HG03354 (cell line): ENCODE measurements at regions not wholly inside any gene's neighbourhood (a gene's known extent, or its start where the extent isn't known, plus 50 kb on each side); places are given as distances from the start of the nearest gene placed in this dataset.

Source experiments
- ATAC-seq: cut with Tn5 transposase; IDR thresholded peaks from one replicate; pipeline ENCODE4 v1.9.1; 2021; ENCODE audit warnings: mild to moderate bottlenecking; ENCODE audit not compliant: unreplicated experiment, poor library complexity, severe bottlenecking

- ATAC-seq: no peak
These were observed 133.1 kb downstream of the IQUB start for GRCh38 chr7:123401295-123401694.

DNA sequence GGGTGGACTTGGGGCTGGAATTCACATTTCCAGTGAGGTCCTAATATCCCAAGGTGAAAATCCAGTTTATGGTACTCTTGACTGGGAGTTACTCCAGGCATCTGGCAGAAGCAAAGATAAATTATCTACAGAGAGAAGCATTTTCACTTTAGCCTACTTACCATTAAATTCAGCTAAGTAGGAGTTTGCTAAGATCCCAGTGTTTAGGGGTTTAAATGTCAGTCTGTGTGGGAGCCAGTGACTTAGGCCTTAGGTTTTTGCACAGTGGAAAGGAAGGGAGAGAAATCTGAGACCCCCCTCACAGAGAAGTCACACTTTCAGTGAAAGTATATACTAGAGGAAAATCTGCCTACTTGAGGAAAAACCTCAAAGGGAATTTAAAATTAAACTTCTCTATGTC is 134.2 kb downstream of the IQUB start:
- ATAC-seq: no peak

GRCh38 chr7:123398921-123399320 is 135.5 kb downstream of the IQUB start:
- no peak for ATAC-seq

GRCh38 chr7:123397746-123398338 is 136.6 kb downstream of the IQUB start:
- no peak for ATAC-seq

DNA sequence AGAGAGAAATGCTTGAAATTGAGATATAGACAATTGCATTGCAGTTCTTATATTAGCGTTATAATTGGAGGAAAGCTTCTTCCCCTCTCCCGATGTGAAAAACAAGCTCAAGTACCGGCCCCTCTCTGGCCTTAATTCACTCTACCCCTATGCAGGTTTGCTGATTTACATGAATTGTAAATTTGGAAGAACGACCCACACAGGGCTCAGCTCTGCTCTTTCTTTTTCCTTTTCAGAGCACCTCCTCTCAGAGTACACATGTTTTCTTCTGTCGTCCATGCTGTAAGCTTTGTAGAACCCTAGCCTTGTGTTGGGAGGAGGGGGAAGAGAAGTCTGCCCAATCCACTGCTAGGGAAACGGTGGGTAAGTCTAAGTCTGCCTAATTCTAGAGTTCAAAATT is 140.8 kb downstream of the IQUB start:
- ATAC-seq: no peak

DNA sequence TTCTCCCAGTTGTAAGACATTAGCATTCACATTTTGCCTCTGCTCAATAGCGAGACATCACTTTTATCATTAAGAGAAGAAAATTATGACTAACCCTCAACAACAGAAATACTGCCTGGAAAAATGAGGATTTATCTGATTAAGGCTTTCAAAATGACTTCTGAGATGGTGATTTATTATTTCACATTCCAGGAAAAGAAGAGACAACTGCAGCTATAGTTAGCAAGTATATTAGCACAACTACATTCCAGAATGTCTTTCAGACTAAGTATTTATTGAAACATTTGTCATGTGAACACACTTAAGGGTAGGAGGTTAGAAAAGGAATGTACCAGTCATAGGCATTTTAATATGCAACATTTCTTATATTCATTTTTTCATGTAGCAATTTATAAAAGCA is 162.0 kb downstream of the IQUB start:
- no peak for ATAC-seq

GRCh38 chr7:123367484-123368122 is 166.8 kb downstream of the IQUB start:
- ATAC-seq: peak; percentile 98

DNA sequence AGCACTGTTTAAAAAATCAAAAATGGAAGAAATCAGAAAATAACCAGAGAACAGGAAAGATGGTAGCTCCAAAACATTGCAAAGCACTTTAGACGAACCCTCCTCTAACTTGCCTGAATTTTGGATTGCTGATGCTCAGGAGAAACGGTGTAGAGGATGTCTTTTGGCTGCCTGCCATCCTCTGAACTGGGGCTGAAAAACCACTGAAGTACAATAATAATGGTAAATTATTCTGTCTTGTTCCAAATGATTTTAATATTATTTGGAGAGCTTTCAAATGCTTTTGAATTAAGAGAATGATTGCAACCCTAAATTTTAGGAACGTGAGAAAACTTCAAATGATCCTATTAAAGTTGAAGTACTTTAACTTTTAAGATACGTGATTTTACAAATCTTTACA is 167.3 kb upstream of the SLC13A1 start:
- ATAC-seq: no peak

DNA sequence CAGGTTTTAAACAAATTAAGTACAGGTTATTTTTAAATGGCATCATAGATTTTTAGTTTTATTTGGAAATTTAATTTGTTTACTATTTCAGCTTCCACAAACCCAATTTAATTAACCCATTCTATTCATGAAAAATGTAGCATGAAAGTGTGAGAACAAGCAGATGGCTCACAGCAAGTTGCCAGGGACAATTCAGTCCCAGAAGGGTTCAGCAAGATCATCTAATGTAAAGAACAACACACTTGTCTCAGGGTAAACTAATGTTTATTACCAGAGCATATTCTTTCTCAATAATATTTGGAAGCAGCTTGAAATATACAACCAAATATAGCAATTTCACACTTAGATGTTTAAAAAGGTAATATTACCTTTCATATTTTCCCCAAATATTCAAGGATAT is 166.9 kb upstream of the SLC13A1 start:
- no peak for ATAC-seq

DNA sequence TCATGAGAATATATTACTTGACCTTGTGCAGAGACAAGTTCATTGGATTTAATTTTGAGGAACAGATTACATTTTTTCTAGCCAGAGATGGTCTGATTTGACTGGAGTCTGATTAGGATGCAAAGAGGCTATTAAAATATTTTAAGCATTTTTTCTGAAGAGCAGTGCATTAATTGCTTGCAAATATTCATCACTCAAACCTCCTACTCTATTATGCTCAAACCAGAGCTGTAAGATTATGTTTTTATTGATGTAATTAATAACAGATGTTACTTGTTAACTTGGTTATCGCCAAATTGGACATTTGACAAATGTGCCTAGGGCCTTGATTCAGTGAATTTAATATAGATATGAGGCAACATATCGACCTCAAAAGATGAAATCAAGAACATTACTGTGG is 160.9 kb upstream of the SLC13A1 start:
- ATAC-seq: no peak

DNA sequence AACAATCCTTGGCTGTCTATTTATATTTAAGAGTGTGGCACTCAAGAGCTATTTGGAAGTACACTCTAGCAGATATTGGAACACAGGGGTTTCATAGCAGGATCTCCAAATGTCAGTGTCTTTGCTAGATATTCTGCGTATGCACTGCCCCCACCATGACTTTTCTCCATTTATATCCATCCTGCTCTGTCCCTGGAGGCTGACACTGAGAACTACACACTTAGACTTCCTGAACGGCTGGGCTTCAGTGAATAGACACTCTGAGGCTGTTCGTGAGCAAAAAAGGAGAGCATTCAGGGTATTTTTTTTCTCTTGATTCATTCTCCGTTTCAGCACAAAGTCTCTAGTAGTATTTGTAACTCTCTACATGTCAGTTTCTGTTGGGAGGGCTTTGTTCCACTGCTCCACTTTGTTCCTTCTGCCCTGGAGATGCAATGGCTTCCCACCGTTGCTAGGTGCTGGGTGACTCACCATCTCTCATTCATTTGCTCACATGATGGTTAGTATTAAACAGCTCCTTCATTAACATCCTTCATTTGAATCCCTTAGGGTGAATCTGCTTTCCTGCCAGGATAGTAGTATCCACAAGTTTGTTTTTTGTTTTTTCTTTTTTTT is 155.9 kb upstream of the SLC13A1 start:
- peak; percentile 45 for ATAC-seq

DNA sequence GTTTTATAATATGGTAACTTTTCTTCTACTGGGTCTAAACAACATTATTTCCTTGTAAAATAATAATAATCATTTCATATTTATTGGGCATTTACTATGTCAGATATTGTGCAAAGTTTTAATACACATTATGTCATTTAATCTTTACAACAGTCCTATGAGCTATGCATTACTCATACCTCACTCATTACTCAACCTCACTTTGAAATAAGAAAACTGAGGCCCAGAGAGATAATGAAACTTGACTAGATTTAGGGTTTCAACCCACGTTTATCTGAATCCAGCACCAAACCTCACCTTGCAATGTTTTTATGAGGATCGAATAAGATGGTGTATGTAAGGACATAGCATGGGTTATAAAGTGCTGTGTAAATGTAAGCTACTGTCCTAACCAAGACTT is 153.2 kb upstream of the SLC13A1 start:
- no peak for ATAC-seq

GRCh38 chr7:123351516-123352505 is 152.0 kb upstream of the SLC13A1 start:
- ATAC-seq: peak; percentile 59

DNA sequence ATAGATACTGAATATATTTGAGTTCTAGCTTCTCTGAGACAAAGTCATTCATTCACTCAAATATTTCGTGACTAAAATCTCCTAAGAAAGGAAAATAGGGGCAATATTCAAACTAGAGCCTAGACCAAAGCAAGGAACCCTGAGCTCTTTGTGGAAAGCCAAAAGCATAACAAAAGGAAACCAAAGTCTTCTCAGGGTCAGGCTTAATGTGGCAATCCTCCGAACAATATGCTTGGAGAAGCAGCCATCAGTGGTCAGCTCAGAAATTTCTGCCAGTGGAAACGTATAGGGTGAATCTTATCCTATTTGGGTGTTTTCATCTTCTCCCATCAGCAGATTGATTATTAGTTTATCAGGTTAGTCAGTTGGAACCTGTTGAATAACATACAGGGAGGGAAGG is 151.3 kb upstream of the SLC13A1 start:
- ATAC-seq: no peak

DNA sequence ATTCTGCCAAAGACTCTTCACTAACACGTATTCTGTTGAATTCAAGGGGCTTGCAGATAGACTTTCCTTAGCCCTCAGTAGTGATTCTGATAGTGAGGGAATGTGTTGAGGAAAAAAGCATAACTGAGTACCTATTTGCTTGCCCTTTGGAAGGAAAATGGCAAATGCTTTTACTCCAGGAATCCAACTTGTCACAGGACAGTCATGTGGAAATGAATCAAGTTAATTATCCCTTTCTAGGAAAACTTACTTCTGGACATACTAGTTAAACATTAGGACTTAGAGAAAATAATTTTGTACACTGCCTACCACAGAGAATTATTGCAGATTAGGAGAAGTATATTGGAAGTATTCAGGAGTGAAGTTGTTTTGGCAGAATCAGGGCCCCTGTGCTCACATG is 148.9 kb upstream of the SLC13A1 start:
- no peak for ATAC-seq

GRCh38 chr7:123346766-123347165 is 147.0 kb upstream of the SLC13A1 start:
- ATAC-seq: no peak

GRCh38 chr7:123343611-123344010 is 143.8 kb upstream of the SLC13A1 start:
- ATAC-seq: no peak

DNA sequence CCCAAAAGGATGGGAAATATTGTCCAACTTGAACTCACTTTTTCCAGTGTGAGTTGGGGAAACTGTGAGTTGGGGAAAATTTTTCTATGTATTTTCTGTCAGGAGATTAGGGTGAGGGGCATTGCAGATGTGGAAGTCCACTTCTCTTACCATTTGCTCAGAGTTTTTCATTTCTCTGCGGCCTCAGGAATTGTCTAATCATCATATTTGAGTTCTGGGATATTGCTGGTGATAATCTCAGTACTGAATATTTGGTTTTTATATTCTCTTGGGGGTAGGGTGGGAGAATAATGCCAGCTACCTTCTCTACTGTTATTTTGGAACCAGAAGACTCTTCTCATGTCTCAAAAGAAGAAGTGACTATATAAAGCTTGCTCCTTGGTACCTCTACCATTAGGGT is 141.3 kb upstream of the SLC13A1 start:
- ATAC-seq: no peak

- ATAC-seq: no peak
These were observed 138.9 kb upstream of the SLC13A1 start for GRCh38 chr7:123338688-123339087.

GRCh38 chr7:123329988-123330643 is 130.3 kb upstream of the SLC13A1 start:
- ATAC-seq: no peak
